Coronary artery (tissue), 2 donors: ENCODE measurements at regions not wholly inside any gene's neighbourhood (a gene's known extent, or its start where the extent isn't known, plus 50 kb on each side); places are given as distances from the start of the nearest gene placed in this dataset.

Experiments used
- DNase-seq: peaks from one replicate; pipeline ENCODE4 v3.0.0-alpha.2; 2017; ENCODE audit warnings: low spot score
- H3K27ac ChIP-seq, 2 donors: fragments of 200-600 bp; sonication (generic); one replicate each; pipeline ENCODE4 v1.5.1; 2016 to 2019
- H3K4me3 ChIP-seq: fragments of 200-600 bp; sonication (generic); 2 replicates; pipeline ENCODE4 v1.5.1; 2016; ENCODE audit warnings: mild to moderate bottlenecking, moderate library complexity
- TF ChIP-seq, protein P1 (sequence below): fragments of 200-600 bp; sonication (generic); IDR thresholded peaks from one replicate; pipeline ENCODE4 v1.5.1; 2019; ENCODE audit warnings: antibody characterized with exemption

- no peak overlapping the region for H3K27ac ChIP-seq
- TF ChIP-seq, protein P1, sequence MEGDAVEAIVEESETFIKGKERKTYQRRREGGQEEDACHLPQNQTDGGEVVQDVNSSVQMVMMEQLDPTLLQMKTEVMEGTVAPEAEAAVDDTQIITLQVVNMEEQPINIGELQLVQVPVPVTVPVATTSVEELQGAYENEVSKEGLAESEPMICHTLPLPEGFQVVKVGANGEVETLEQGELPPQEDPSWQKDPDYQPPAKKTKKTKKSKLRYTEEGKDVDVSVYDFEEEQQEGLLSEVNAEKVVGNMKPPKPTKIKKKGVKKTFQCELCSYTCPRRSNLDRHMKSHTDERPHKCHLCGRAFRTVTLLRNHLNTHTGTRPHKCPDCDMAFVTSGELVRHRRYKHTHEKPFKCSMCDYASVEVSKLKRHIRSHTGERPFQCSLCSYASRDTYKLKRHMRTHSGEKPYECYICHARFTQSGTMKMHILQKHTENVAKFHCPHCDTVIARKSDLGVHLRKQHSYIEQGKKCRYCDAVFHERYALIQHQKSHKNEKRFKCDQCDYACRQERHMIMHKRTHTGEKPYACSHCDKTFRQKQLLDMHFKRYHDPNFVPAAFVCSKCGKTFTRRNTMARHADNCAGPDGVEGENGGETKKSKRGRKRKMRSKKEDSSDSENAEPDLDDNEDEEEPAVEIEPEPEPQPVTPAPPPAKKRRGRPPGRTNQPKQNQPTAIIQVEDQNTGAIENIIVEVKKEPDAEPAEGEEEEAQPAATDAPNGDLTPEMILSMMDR, result no peak
- H3K4me3 ChIP-seq, result no peak overlapping the region
These were observed 1244.2 kb upstream of the MIR17HG start for GRCh38 chr13:90103099-90103784.

DNA sequence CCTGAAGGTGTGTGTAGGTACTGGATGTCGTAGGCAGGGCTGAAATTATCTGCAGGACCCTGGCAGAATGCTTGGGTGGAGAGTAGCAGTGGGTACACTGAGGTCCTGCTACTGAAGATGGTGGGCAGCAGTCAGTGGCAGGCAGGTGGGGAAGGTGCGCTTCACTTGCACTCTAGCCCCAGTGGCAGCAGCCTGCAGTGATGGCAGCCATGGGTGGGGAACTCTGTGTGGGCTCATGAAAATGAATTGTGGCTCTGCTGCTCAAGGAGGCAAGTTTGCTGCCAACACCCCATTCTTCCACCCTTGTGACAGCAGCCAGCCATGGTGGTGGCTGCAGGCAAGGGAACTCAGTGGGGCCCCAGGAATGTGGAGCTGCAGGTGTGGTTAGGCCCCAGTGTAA is 1242.7 kb upstream of the MIR17HG start:
- Histone ChIP-seq H3K27ac (no peak overlapping the region), H3K4me3 (no peak overlapping the region)
- TF ChIP-seq, protein P1, result no peak
- no peak for DNase-seq

More at GRCh38 chr13:90103099-90103784, 1244.2 kb upstream of the MIR17HG start:
- DNase-seq, result no peak

DNA sequence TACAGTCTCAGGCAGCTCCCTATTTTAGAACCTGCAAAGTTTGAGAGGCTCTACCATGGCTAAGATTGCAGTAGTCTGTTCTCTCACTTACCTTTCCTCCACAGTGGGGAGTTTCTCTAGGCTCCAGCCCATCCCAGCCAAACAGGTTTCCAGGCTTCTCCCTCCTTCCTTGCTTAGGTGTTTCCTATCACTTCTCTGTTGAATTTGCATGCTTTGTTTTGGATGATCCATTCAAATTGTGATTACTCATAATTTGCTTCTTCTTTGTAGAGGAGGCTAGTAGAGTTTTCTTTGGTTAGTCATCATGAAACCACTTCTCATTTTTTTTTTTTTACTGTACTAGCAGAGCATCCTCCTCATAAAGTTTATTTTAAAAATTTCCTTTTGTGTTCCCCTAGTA is 1242.2 kb upstream of the MIR17HG start:
- H3K4me3 ChIP-seq, result no peak overlapping the region
- no peak overlapping the region for H3K27ac ChIP-seq
- DNase-seq, result no peak
- TF ChIP-seq, protein P1, result no peak

- no peak overlapping the region for H3K27ac ChIP-seq
- TF ChIP-seq, protein P1, result no peak
- H3K4me3 ChIP-seq, result no peak overlapping the region
- no peak for DNase-seq
These were observed 1241.5 kb upstream of the MIR17HG start for GRCh38 chr13:90105849-90106496.

DNA sequence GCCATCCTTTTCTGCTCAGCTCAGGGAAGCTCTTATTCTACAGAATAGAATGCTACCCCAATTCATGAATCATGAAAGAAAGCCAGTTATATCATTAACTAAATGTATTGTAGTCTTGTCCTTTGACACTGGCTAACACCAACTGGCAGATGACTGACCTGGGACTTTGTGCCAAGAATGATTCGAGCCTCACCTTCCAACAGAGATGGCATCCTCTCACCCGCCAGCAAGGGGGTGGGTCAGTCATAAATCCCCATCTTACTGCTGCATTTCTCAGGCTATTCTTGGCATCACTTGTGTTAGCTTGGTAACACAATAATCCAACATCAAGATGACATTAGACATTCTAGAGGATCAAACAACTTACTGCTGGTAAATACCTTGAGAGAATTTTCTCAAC is 1239.8 kb upstream of the MIR17HG start:
- H3K4me3 ChIP-seq, result no peak overlapping the region
- no peak overlapping the region for H3K27ac ChIP-seq
- no peak for DNase-seq
- TF ChIP-seq, protein P1, result no peak

- H3K4me3 ChIP-seq, result no peak overlapping the region
- DNase-seq, result no peak
- no peak overlapping the region for H3K27ac ChIP-seq
- TF ChIP-seq, protein P1, result no peak
These were observed 1238.9 kb upstream of the MIR17HG start for GRCh38 chr13:90108547-90108946.

GRCh38 chr13:90116121-90116520 is 1231.4 kb upstream of the MIR17HG start:
- Histone ChIP-seq H3K27ac (no peak overlapping the region), H3K4me3 (no peak overlapping the region)
- TF ChIP-seq, protein P1, result no peak
- no peak for DNase-seq
